COLO668 (cell line): ENCODE measurements at regions not wholly inside any gene's neighbourhood (a gene's known extent, or its start where the extent isn't known, plus 50 kb on each side); places are given as distances from the start of the nearest gene placed in this dataset.
"Not testable (repeated sequence)": the region's sequence is repeated elsewhere in the genome, so short reads cannot be mapped to it uniquely, and the experiment has no call there.

Experiments
- DNase-seq: peaks from one replicate; lab custom pipeline; 2025; ENCODE audit not compliant: unreplicated experiment; lab: John Stamatoyannopoulos, UW

DNA sequence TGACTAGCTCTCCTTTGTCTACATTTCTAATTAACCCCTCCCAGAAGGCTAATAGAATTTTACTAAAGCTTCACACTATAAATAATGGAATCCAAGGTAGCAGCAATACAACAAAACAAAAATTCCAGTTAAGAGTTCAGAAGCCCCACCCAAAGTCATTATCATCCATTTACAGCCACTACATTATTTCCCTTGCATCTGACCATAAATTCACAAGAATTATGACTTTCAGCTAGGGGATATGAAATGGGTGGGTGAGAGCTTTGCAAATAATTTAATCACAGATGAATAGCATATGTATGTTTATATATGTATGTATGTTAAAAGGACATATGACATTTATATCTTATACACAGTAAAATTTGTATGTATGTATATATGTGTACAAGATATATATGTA, 65.3 kb upstream of the PTGDR start:
- no peak for DNase-seq

DNA sequence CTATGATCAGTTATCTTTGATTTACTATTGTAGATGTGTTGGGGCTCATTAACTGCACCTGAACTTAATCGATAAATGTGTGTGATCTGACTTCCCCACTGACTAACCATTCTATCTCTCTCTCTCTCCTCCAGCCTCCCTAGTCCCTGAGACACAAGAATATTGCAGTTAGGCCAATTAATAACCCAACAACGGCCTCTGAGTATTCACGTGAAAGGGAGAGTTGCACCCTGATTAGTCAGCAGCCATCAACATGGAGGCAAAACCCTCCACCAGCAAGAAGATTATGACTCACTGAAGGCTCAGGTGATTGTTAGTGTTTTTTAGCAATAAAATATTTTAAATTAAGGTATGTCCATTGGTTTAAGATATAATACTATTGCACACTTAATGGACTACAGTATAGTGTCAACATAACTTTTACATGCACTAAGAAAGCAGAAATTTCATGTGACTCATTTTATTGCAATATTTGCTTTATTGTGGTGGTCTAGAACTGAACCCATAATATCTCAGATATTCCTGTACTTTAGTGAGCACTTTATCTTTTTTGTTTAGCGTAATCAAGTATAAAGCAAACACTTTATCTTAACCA, 77.1 kb upstream of the PTGDR start:
- DNase-seq = no peak

DNA sequence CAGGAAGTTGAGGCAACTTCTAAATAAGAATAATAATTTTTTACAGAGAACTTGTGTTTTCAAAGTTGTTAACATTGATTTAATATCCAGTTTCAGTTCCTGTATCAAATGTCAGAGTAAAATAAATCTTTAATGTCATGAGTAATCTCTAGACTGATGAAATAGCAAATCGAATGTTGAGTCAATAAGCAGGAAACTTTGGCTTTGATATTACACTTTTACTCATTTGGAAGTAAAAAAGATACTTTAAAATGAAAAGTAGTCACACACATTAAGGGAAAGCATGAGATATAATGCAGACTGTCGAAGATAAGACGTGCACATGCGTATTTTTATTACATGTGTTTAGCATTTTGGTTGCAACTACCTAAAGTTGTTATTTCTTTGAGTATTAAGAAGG, 78.2 kb upstream of the PTGDR start:
- DNase-seq = no peak

DNA sequence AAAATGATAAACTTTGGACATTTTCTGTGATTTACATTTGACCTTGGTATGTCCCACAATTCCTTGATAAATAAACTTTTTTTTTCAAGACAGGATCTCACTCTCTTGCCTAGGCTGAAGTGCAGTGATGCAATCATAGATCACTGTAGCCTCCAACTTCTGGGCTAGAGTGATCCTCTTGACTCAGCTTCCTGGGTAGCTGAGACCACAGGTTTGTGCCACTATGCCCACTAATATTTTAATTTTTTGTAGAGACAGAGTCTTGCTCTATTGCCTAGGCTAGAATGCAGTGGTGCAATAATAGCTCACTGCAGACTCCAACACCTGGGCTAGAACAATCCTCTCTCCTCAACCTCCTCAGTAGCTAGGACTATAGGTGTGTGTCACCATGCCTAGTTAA, 79.1 kb upstream of the PTGDR start:
- no peak for DNase-seq

DNA sequence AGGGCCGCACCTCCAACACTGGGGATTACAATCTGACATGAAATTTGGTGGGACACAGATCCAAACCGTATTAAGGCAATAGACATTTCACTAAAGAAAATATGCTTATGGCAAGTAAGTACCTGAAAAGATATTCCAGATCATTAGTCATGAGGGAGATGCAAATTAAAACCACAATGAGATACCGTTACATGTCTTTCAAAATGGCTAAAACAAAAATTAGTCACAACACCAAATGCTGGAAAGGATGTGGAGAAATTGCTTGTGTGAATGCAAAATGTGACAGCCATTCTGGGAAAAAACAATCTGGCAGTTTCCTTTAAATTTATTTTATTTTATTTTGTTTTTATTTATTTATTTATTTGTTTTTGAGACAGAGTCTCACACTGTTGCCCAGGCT, 82.3 kb upstream of the PTGDR start:
- DNase-seq = no peak

DNA sequence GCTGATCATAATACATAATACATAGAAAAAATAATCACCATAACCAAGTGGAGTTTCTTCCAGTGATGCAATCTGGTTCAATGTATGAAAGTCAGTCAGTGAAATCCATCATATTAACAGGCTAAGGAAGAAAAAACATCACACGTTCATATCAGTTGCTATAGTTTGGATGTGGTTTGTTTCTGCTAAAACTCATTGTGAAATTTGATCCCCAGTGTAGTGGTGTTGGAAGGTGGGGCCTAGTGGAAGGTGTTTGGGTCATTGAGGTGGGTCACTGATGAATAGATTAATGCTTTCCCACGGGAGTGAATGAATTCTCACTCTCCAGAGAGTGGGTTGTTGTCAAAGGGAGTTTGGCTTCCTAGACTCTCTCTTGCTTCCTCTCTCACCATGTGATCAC, 84.6 kb upstream of the PTGDR start:
- DNase-seq = no peak

DNA sequence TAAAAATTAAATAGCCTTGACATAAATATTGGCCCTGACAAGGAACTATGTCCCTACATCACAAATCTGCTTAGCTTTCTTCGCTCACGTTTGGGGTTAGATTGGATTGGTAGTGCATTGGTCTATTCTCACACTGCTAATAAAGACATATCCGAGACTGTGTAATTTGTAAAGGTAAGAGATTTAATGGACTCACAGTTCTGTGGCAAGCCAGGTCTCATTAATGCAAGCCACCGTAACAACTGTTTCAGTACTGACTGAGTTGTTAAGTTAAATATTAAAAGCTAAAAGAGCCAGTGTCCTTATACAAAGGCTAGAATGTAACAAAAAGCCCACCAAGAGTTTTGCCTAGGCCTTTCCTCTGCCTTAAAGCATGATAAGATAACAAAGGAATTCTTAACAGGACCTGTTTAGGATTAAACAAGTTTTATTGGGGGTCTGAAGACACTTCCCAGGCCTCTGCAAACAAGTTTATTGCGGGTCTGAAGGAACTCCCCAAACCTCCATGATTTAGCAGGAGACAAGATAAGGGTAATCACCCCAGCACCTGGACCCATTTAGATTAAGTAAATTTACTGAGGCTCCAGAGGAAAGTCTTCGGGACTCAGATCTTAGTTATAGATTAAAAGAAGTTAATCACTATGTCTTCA, 88.2 kb upstream of the PTGDR start:
- DNase-seq = no peak

DNA sequence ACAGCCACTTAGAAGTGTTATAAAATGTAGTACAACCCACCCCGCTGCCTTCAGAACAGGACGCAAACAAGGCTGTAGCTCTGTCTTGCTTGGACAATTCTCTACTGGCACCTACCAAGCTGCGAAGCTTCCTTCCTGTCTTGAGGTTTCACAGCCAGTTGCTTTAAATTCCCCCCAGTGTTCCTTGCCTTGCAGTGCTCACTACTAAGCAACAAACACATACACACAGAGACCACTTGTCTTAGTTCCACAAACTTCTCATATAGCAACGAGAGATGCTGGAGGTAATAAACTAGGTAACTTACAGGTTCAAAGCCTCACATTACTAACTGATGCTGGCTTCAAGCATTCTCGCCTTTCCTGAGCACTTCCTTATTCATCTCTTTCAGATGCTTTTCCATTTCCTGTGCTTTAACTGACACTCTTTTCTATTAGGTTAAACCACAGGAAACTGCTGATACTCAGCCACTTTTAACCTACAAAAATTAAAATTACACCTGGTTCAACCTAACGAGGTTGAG, 91.5 kb upstream of the PTGDR start:
- no peak for DNase-seq

DNA sequence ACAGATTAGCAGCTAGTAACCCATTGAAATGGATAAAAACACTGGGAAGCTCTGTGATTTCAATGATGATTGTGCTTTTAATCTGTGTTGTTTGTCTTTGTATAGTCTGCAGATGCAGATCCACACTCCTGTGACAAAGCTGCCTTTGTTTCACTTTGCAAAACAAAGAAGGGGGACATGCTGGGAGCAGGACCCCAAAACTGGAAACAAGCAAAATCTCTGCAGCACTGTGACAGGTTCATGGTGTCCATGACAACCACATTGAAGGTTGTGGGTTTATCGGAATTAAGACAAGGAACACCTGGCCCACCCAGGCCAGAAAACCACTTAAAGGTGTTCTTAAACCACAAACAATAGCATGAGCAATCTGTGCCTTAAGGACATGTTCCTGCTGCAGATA, 95.6 kb upstream of the PTGDR start:
- DNase-seq = not testable (repeated sequence)

DNA sequence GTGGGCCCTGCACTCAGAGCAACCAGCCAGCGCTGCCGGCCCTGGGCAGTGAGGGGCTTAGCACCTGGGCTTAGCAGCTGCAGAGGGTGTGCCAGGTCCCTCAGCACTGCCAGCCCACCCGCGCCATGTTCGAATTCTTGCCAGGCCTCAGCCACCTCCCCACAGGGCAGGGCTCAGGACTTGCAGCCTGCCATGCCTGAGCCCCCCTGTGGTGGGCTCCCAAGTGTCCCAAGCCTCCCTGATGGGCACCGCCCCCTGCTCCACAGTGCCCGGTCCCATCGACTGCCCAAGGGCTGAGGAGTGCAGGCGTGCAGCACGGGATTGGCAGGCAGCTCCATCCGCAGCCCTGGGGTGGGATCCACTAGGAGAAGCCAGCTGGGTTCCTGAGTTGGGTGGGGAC, 98.0 kb upstream of the NID2 start:
- DNase-seq = no peak

DNA sequence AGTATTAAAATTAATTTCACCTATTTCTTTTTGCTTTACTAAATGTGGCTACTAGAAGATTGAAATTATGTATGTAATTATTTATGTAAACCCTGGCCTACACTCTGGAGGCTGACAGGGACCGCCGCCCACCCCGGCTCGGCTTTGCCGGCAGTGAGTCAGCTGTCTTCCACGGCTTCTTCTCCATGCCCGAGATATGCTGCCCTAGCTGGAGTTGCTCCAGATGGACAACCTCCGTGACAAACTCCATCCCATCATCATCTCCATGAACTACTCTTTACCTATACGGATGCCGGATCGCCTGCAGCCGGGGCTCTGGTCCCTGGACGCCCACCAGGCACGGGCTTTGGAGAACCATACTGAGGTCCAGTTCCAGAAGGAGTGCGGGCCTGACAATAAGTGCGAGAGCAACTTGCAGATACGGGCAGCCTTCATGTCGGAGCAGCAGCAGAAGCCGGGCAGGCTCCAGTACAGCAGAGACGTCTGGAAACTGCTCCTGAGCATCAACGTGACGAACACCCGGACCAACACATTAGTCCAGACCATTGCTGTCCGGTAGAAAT, 86.9 kb upstream of the NID2 start:
- no peak for DNase-seq

DNA sequence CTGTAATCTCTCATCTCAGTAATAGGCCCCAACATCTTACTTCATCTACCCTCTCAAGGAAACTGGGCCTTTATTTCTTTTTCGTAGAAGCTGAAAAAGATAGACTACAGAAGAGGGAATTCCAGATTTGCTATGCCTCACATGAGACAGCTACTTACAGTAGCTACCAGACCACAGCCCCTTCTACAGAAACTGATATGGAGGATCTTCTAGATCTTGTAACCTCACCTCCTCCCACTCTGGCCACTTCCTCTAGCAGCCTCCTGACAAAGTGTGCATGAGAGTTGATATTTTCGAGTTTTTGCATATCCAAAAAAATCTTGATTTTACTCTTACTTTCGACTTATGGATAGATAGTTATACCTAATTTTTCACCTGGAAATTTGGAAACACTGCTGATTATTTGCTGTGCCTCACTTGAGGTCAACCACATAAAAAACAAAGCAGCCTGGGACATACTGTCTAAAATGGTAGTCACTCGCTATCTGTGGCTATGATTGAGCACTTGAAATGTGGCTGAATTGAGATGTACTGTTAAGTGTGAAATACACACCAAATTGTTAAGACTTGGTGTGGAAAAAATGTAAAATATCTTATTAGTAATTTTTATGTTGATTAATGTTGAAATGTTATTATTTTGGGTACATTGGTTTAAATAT, 86.3 kb upstream of the NID2 start:
- no peak for DNase-seq

DNA sequence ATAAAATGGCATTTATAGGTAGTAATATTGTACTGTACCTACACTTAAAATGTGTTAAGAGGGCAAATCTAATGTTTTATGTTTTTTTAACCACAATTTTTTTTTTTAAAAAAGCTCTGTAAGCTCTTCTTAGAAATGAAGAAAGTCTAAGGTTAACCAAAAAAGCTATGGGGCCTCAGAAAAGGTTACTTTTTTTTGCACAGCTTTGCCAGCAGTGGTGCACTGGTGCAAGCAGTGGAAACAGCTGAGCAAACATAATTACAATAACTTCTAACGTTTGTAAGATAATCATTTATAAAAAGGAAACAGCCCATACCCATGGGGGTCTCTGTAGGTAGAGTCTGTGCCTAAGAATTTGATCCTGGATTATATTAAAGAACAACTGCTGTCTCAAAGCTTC, 85.1 kb upstream of the NID2 start:
- no peak for DNase-seq

DNA sequence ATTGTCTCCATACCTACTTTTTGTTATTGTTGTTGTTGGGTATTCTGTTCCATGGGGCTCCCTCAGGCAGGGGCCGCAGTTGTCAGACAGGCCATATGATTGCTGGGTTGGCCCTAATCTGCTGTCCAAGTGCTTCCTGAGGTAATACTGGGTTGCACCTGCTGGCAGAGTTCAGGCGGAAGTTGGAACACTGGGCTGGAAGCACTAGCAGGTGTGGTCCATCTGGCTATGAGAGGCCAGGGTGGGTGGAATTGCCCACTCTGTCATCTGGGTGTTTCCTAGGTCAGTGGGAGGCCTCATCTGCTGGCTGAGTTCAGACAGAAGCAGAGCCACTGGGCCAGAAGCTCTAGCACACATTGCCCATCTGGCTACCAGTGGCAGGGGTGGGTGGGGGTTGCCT, 81.3 kb upstream of the NID2 start:
- no peak for DNase-seq

DNA sequence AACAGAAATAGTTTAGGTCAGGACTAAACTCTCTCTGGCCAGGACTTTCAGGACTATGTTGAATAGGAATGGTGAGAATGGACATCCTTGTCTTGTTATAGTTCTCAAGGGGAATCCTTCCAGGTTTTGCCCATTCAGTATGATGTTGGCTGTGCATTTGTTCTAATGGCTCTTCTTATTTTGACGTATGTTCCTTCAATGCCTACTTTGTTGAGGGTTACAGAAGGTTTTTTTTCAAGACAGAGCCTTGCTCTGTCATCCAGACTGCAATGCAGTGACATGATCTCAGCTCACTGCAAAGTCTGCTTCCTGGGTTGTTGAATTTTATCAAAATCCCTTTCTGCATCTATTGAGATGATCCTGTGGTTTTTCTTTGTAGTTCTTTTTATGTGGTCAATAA, 79.5 kb upstream of the NID2 start:
- DNase-seq = no peak

DNA sequence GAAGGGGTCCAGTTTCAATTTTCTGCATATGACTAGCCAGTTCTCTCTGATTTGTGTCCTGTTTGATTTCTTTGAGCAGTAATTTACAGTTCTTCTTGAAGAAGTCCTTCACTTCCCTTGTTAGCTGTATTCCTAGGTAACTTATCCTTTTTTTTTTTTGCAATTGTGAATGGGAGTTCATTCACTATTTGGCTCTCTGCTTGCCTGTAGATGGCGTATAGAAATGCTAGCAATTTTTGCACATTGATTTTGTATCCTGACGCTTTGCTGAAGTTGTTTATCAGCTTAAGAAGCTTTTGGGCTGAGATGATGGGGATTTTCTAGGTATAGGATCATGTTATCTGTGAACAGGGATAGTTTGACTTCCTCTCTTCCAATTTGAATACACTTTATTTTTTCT, 77.6 kb upstream of the NID2 start:
- no peak for DNase-seq

DNA sequence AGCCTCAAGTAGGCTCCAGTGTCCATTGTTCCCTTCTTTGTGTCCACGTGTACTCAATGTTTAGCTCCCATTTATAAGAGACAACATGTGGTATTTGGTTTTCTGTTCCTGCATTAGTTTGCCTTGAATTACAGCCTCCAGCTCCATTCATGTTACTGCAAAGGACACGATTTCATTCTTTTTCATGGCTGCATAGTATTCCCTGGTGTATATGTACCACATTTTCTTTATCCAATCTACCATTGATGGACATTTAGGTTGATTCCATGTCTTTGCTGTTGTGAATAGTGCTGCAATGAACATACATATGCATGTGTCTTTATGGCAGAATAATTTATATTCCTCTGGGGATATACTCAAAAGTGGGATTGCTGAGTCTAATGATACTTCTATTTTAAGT, 75.2 kb upstream of the NID2 start:
- not testable (repeated sequence) for DNase-seq

DNA sequence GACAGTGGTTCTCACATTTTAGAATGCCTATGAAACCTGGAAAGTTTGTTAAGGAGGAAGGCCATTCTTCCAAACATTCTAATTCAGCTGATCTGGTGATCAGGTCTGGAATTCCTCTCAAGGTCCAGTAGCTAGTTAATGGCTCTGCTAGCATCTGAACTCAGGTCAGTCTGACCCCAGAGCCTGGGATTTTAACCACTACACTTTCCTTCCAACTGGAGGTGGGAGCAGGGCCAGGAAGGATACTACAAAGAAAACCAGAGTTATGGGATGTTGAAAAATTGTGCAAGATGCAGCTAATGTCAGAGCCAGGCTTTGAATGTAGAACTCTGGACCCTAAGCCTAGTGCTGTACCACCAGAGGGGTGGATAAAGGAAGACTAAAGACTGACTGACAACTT, 73.6 kb upstream of the NID2 start:
- no peak for DNase-seq

DNA sequence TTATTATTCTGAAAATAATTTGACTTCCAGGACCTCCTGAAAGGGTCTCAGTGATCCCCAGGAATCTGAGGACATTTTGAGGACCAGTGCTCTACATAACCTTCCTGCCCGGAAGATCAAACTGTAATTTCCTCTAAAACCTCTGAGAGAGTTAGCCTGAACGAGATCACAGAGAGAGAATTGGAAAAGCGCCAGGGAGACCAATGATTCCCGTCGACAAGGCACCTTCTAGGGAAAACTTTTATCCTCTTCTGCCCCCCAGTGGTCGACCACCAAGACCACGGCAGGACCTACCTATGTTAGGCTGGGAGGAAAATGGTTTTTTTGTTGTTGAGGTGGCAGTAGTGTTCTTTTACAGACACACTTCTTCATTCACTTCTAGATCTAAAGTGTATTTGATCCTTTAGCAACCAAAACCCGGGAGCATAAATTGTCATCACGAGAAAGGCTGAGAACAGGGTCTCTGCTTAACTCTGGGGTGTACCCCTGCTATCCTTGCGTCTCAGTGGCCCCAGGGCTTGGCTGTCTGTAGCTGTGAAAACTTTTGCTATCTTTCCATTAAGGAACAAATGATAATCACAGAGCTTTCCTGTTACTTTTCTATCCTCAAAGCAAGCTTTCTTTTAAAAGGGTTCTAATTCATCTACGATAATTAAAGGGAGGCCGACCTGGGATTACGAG, 62.9 kb upstream of the NID2 start:
- DNase-seq = peak; percentile 42

DNA sequence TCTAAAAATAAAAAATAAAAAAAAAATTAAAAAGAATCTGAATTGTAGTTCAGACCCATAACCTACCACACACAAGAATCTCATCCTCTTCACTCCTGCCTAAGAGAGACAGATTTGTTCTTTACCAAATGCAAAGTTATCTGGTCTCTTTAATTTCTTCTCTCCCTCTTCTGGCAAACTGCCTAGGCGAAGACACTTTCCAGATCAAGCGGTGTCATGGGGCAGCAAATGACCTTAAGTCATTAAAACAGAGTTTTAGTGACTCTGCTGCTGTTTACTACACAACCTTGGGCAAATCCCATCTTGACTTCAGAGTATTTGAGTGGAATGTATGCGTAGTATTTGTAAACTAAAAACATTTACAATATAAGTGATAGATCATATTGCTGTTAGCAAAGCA, 60.9 kb upstream of the NID2 start:
- no peak for DNase-seq

DNA sequence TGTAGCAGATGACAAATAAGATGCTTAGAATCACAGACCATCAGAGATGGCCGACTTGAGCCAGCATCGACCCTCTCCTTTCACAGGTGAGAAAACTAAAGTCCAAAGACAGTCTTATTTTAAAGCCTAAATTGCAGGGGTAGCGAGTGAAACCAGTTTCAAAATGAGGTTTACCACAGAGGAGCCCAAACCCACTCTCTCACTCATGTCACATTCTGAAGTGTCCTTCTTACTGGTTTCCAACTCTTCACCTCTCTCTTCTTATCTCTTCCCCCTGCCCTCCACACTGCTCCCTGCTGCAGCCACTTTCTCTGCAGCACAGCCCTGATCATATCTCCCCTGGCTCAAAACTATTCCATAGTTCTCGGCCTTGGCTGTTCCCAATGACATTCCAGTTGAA, 57.0 kb upstream of the NID2 start:
- no peak for DNase-seq
